SK-N-SH (cell line): ENCODE measurements at regions not wholly inside any gene's neighbourhood (a gene's known extent, or its start where the extent isn't known, plus 50 kb on each side); places are given as distances from the start of the nearest gene placed in this dataset.

Source experiments
- EP300 ChIP-seq, 2 experiments: IDR thresholded peaks; 2 replicates each; pipeline versions ENCODE4 v1.4.0 to v1.6.1; 2012; ENCODE audit warnings: borderline replicate concordance in 1 of 2, low read depth in 1 of 2, low read length in 1 of 2
- GABPA ChIP-seq: IDR thresholded peaks from 2 replicates; pipeline ENCODE4 v1.4.0; 2012; ENCODE audit warnings: low read depth, mild to moderate bottlenecking
- JUND ChIP-seq: IDR thresholded peaks from 2 replicates; pipeline ENCODE4 v1.4.0; 2012
- NRF1 ChIP-seq: IDR thresholded peaks from 2 replicates; pipeline ENCODE4 v1.6.1; 2012; ENCODE audit warnings: low read depth, mild to moderate bottlenecking, low read length
- RAD21 ChIP-seq: IDR thresholded peaks from 2 replicates; pipeline ENCODE4 v1.6.1; 2012; ENCODE audit warnings: mild to moderate bottlenecking, low read length
- RFX5 ChIP-seq: IDR thresholded peaks from 2 replicates; pipeline ENCODE4 v1.6.1; 2012; ENCODE audit warnings: mild to moderate bottlenecking, improper control_type of control experiment, low read length
- SIN3A ChIP-seq: IDR thresholded peaks from 2 replicates; pipeline ENCODE4 v1.6.1; 2012; ENCODE audit warnings: low read depth, mild to moderate bottlenecking, low read length, moderate library complexity, borderline replicate concordance
- SMC3 ChIP-seq: IDR thresholded peaks from 2 replicates; pipeline ENCODE4 v1.6.1; 2012; ENCODE audit warnings: low read depth, low read length, improper control_type of control experiment
- TF ChIP-seq, protein P1 (sequence below): fragments of 200-600 bp; sonication (generic); IDR thresholded peaks from 2 replicates; pipeline ENCODE4 v1.6.1; 2017; ENCODE audit warnings: antibody characterized with exemption, mild to moderate bottlenecking, moderate library complexity
- TF ChIP-seq, protein P2 (sequence below): IDR thresholded peaks from 2 replicates; pipeline ENCODE4 v1.6.1; 2012; ENCODE audit warnings: mild to moderate bottlenecking, low read depth, low read length, moderate library complexity
- TF ChIP-seq, protein P3 (sequence below): fragments of 150-350 bp; IDR thresholded peaks from 2 replicates; pipeline ENCODE4 v1.6.1; 2016; ENCODE audit warnings: mild to moderate bottlenecking, low read depth, low read length
- TF ChIP-seq, protein P4 (sequence below): IDR thresholded peaks from 2 replicates; pipeline ENCODE4 v1.4.0; 2012; ENCODE audit warnings: low read depth, borderline replicate concordance
- TF ChIP-seq, protein P5 (sequence below): IDR thresholded peaks from 2 replicates; pipeline ENCODE4 v1.4.0; 2012; ENCODE audit warnings: low read depth

DNA sequence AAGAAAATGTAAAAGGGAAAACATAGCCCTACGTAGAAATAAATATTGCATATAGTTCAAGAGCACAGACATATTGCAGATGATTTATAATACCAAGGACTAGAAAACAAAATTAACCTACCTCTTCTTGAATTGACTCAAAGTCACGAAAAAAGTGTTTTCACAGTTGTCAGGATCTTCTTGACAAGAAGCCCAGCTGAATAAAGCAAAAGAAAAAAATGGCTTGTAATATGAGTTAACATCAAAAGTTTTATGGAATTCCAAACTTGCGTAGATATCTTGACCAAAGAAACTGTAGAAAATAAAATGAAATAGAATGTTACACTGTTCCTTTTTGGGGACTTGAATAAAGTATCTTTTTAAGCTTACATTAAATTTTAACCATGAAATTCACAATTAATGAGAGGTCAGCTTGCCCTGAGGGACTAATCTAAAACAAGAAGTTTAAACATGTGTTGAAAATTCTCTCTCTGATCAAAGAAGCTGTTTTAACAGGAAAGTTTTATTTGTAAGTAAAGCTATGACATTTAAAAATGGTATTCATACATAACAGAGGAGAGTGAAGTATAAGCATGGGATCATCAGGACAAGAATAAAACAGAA, 133.1 kb upstream of the SEMA3C start:
- no peak for TF ChIP-seq NRF1
- TF ChIP-seq, protein P1, sequence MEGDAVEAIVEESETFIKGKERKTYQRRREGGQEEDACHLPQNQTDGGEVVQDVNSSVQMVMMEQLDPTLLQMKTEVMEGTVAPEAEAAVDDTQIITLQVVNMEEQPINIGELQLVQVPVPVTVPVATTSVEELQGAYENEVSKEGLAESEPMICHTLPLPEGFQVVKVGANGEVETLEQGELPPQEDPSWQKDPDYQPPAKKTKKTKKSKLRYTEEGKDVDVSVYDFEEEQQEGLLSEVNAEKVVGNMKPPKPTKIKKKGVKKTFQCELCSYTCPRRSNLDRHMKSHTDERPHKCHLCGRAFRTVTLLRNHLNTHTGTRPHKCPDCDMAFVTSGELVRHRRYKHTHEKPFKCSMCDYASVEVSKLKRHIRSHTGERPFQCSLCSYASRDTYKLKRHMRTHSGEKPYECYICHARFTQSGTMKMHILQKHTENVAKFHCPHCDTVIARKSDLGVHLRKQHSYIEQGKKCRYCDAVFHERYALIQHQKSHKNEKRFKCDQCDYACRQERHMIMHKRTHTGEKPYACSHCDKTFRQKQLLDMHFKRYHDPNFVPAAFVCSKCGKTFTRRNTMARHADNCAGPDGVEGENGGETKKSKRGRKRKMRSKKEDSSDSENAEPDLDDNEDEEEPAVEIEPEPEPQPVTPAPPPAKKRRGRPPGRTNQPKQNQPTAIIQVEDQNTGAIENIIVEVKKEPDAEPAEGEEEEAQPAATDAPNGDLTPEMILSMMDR: no peak
- TF ChIP-seq EP300 (IDR thresholded peaks at IDR 0.05; ENCODE audit: borderline replicate concordance in 1 of 2, low read depth in 1 of 2, low read length in 1 of 2): no peak
- TF ChIP-seq SIN3A: no peak
- no peak for TF ChIP-seq SMC3
- TF ChIP-seq, protein P2, sequence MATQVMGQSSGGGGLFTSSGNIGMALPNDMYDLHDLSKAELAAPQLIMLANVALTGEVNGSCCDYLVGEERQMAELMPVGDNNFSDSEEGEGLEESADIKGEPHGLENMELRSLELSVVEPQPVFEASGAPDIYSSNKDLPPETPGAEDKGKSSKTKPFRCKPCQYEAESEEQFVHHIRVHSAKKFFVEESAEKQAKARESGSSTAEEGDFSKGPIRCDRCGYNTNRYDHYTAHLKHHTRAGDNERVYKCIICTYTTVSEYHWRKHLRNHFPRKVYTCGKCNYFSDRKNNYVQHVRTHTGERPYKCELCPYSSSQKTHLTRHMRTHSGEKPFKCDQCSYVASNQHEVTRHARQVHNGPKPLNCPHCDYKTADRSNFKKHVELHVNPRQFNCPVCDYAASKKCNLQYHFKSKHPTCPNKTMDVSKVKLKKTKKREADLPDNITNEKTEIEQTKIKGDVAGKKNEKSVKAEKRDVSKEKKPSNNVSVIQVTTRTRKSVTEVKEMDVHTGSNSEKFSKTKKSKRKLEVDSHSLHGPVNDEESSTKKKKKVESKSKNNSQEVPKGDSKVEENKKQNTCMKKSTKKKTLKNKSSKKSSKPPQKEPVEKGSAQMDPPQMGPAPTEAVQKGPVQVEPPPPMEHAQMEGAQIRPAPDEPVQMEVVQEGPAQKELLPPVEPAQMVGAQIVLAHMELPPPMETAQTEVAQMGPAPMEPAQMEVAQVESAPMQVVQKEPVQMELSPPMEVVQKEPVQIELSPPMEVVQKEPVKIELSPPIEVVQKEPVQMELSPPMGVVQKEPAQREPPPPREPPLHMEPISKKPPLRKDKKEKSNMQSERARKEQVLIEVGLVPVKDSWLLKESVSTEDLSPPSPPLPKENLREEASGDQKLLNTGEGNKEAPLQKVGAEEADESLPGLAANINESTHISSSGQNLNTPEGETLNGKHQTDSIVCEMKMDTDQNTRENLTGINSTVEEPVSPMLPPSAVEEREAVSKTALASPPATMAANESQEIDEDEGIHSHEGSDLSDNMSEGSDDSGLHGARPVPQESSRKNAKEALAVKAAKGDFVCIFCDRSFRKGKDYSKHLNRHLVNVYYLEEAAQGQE: no peak
- TF ChIP-seq, protein P3, sequence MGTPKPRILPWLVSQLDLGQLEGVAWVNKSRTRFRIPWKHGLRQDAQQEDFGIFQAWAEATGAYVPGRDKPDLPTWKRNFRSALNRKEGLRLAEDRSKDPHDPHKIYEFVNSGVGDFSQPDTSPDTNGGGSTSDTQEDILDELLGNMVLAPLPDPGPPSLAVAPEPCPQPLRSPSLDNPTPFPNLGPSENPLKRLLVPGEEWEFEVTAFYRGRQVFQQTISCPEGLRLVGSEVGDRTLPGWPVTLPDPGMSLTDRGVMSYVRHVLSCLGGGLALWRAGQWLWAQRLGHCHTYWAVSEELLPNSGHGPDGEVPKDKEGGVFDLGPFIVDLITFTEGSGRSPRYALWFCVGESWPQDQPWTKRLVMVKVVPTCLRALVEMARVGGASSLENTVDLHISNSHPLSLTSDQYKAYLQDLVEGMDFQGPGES: no peak
- no peak for TF ChIP-seq RAD21
- TF ChIP-seq, protein P4, sequence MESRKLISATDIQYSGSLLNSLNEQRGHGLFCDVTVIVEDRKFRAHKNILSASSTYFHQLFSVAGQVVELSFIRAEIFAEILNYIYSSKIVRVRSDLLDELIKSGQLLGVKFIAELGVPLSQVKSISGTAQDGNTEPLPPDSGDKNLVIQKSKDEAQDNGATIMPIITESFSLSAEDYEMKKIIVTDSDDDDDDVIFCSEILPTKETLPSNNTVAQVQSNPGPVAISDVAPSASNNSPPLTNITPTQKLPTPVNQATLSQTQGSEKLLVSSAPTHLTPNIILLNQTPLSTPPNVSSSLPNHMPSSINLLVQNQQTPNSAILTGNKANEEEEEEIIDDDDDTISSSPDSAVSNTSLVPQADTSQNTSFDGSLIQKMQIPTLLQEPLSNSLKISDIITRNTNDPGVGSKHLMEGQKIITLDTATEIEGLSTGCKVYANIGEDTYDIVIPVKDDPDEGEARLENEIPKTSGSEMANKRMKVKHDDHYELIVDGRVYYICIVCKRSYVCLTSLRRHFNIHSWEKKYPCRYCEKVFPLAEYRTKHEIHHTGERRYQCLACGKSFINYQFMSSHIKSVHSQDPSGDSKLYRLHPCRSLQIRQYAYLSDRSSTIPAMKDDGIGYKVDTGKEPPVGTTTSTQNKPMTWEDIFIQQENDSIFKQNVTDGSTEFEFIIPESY: no peak
- no peak for TF ChIP-seq GABPA
- TF ChIP-seq, protein P5, sequence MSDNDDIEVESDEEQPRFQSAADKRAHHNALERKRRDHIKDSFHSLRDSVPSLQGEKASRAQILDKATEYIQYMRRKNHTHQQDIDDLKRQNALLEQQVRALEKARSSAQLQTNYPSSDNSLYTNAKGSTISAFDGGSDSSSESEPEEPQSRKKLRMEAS: no peak
- TF ChIP-seq RFX5: no peak
- no peak for TF ChIP-seq JUND
